ENCODE measurements at regions not wholly inside any gene's neighbourhood (a gene's known extent, or its start where the extent isn't known, plus 50 kb on each side); places are given as distances from the start of the nearest gene placed in this dataset.

DNA sequence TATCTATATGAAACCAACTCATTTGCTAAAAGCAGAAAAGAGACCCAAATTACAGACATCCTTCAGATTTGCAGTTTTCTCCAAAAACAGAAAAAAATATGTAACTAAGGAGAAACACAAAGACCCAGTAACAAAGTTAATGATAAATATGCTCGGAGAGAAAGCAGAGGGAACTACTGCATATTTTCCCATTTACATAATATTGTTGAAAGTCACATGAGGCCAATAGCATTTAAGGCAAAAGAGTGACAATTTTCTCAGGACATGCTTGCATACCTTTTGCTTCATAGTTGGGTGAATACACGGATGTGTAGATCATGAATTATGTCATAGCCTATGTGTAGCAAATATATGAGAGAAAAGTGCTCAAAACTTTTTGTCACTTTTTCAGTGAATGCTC is 310.3 kb downstream of the EFNB2 start:
- TF ChIP-seq CTCF (conservative IDR thresholded peaks at IDR 0.05; ENCODE audit: low read length) (no peak), EZH2phosphoT487 (IDR thresholded peaks at IDR 0.05; ENCODE audit: borderline replicate concordance, low read depth, low read length) (no peak)

All from OCI-LY7 (cell line).